Epithelial cell of proximal tubule (primary cell): ENCODE measurements at regions not wholly inside any gene's neighbourhood (a gene's known extent, or its start where the extent isn't known, plus 50 kb on each side); places are given as distances from the start of the nearest gene placed in this dataset.

Experiments
- DNase-seq: peaks from one replicate; pipeline ENCODE4 v3.0.0-alpha.2; 2011; ENCODE audit warnings: low read depth
- H3K4me3 ChIP-seq: 2 replicates; pipeline ENCODE4 v1.5.1; 2011; ENCODE audit warnings: low read depth, mild to moderate bottlenecking, low read length
- TF ChIP-seq, protein P1 (sequence below): conservative IDR thresholded peaks from 2 replicates; pipeline ENCODE4 v1.5.1; 2012; ENCODE audit warnings: low read depth, mild to moderate bottlenecking, low read length

DNA sequence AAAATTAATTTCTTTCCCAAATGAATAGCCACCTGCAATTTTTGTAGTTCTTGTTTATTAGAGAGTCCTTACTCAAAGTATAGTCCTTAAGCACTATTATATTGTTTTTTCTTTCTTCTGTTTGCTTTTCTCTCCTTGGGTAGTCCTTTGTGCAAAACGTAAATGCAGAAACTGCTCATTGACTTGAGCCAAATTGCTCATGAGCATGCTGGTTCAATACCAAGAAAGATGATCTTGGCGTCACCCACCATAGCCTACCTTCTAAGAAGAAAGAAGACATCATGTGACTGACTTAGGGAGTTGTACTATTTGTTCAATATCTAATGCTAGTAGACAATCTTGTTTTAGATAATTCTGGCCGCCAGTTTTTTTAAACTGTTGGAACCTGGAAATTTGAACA is 248.8 kb upstream of the DMRT1 start:
- no peak overlapping the region for H3K4me3 ChIP-seq
- TF ChIP-seq, protein P1, sequence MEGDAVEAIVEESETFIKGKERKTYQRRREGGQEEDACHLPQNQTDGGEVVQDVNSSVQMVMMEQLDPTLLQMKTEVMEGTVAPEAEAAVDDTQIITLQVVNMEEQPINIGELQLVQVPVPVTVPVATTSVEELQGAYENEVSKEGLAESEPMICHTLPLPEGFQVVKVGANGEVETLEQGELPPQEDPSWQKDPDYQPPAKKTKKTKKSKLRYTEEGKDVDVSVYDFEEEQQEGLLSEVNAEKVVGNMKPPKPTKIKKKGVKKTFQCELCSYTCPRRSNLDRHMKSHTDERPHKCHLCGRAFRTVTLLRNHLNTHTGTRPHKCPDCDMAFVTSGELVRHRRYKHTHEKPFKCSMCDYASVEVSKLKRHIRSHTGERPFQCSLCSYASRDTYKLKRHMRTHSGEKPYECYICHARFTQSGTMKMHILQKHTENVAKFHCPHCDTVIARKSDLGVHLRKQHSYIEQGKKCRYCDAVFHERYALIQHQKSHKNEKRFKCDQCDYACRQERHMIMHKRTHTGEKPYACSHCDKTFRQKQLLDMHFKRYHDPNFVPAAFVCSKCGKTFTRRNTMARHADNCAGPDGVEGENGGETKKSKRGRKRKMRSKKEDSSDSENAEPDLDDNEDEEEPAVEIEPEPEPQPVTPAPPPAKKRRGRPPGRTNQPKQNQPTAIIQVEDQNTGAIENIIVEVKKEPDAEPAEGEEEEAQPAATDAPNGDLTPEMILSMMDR = no peak
- DNase-seq = no peak

GRCh38 chr9:593809-594208 is 247.7 kb upstream of the DMRT1 start:
- TF ChIP-seq, protein P1 = no peak
- no peak for DNase-seq
- H3K4me3 ChIP-seq = no peak overlapping the region

DNA sequence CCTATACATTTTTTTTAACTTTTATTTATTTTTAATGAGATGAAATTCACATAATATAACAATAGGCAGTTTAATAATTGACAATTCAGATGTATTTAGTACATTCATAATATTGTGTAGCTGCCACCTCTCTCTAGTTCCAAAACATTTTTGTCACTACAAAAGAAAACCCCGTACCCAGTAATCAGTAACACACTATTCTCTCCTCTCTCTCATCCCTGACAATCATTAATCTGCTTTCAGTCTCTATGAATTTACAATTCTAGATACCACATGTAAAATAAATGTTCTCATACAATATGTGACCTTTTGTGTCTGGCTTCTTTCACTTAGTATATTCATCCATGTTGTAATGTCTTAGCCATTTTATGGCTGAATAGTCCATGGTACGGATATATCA is 244.8 kb upstream of the DMRT1 start:
- DNase-seq = no peak
- H3K4me3 ChIP-seq = no peak overlapping the region
- TF ChIP-seq, protein P1 = no peak

DNA sequence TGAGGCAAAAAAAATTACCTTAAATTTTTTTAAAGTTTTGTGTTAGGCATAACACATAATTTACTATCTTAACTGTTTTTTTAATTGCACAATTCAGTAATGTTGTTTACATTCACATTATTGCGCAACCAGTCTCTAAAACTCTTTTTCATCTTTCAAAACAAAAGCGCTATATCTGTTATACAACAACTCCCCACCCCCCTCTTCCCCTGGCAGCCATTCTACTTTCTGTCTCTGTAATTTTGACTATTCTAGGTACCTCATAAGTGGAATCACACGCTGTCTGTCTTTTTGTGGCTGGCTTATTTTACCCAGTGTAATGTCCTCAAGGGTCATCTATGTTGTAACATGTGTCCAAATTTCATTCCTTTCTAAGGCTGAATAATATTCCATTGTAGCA is 241.5 kb upstream of the DMRT1 start:
- TF ChIP-seq, protein P1 = no peak
- no peak for DNase-seq

DNA sequence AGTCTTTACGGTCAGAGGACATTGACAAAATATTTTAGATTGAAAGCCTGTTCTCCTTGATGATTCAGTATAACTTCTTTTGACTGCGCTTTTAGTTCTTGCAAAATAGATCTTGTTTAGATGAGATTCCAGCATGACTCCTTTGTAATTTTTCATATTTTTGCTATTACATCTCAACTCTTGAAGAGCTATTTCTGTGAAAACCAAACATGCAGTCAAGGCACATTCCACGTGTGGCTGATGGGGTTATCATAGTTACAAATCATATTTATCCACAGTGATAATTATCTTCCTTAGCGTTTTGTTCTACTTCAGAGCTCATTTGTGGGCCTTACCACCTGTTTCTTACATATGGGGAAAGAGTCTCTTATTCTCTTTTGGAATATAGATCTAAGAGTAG is 238.8 kb upstream of the DMRT1 start:
- DNase-seq = no peak
- TF ChIP-seq, protein P1 = no peak
- no peak overlapping the region for H3K4me3 ChIP-seq

More for the DNA sequence above, 241.5 kb upstream of the DMRT1 start:
- no peak overlapping the region for H3K4me3 ChIP-seq

- no peak for DNase-seq
- H3K4me3 ChIP-seq = no peak overlapping the region
- TF ChIP-seq, protein P1 = no peak
Observed at GRCh38 chr9:603126-603525, 238.4 kb upstream of the DMRT1 start.

DNA sequence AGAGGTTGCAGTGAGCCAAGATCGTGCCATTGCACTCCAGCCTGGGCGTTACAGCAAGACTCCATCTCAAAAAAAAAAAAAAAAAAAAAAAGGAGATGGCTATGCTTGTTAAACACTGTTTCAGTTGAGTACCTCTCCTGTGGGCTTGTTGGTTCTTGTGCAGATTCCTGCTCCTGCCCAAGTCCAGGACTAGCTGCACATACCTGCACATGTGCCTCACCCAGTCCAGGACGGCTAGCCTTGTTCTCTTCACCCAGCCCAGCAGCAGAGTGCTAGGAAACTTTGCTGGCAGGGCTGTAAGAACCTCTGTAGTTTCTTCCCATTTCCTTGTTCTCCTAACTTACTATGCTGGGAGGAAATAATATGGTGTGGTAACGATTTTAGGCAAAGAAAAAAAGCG is 234.1 kb upstream of the DMRT1 start:
- TF ChIP-seq, protein P1 = no peak
- DNase-seq = no peak
- H3K4me3 ChIP-seq = no peak overlapping the region
